ENCODE measurements at regions not wholly inside any gene's neighbourhood (a gene's known extent, or its start where the extent isn't known, plus 50 kb on each side); places are given as distances from the start of the nearest gene placed in this dataset.

DNA sequence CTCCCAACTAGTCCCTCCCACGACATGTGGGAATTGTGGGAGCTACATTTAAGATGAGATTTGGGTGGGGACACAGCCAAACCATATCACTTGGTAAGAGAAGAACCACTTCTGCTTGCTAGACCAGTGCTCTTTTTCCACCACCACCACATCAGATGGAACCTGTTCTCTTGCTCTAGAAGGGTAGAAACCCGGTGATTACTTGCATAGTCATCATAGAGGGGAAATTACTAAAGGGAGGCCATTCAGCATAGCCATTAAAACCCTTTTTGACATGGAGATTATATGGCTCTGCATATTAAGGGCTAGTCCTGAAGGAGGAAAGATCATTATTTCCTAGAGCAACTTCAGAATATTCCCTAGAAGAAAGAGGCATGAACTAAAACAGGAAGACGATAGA lies 1188.0 kb downstream of the CDH11 start:
- TF ChIP-seq, protein P1, sequence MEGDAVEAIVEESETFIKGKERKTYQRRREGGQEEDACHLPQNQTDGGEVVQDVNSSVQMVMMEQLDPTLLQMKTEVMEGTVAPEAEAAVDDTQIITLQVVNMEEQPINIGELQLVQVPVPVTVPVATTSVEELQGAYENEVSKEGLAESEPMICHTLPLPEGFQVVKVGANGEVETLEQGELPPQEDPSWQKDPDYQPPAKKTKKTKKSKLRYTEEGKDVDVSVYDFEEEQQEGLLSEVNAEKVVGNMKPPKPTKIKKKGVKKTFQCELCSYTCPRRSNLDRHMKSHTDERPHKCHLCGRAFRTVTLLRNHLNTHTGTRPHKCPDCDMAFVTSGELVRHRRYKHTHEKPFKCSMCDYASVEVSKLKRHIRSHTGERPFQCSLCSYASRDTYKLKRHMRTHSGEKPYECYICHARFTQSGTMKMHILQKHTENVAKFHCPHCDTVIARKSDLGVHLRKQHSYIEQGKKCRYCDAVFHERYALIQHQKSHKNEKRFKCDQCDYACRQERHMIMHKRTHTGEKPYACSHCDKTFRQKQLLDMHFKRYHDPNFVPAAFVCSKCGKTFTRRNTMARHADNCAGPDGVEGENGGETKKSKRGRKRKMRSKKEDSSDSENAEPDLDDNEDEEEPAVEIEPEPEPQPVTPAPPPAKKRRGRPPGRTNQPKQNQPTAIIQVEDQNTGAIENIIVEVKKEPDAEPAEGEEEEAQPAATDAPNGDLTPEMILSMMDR (IDR thresholded peaks at IDR 0.05; ENCODE audit: low read length), result no peak
- TF ChIP-seq EZH2 (optimal IDR thresholded peaks at IDR 0.05; ENCODE audit: low read depth, low read length), result no peak
